Mesothelial cell of epicardium (in vitro differentiated cells): ENCODE measurements at regions not wholly inside any gene's neighbourhood (a gene's known extent, or its start where the extent isn't known, plus 50 kb on each side); places are given as distances from the start of the nearest gene placed in this dataset.

Experiments
- DNase-seq, 2 experiments: peaks; one replicate each; pipeline ENCODE4 v3.0.0; 2021; ENCODE audit warnings: low spot score in 2 of 2; ENCODE audit not compliant: unreplicated experiment in 2 of 2
- H3K27ac Mint-ChIP-seq: 2 replicates; pipeline ENCODE4 v1.8.0; 2021; ENCODE audit warnings: mixed read lengths
- H3K27me3 Mint-ChIP-seq: 2 replicates; pipeline ENCODE4 v1.8.0; 2021; ENCODE audit warnings: low read depth, mixed read lengths
- H3K36me3 Mint-ChIP-seq: 2 replicates; pipeline ENCODE4 v1.8.0; 2021; ENCODE audit warnings: mixed read lengths
- H3K4me1 Mint-ChIP-seq: 2 replicates; pipeline ENCODE4 v1.8.0; 2021; ENCODE audit warnings: mixed read lengths
- H3K4me3 Mint-ChIP-seq: 2 replicates; pipeline ENCODE4 v1.8.0; 2021; ENCODE audit warnings: mild to moderate bottlenecking, moderate library complexity, mixed read lengths
- H3K9me3 Mint-ChIP-seq: 2 replicates; pipeline ENCODE4 v1.8.0; 2021; ENCODE audit warnings: mixed read lengths
- CTCF ChIP-seq: fragments of 200-600 bp; sonication (generic); IDR thresholded peaks from one replicate; pipeline ENCODE4 v1.5.0; 2021; ENCODE audit warnings: antibody characterized with exemption; ENCODE audit not compliant: unreplicated experiment

- no peak overlapping the region for H3K4me3 Mint-ChIP-seq
- TF ChIP-seq CTCF = no peak
- H3K9me3 Mint-ChIP-seq = peaks cover 15% of the 10 kb centered on the region
- peaks cover 9% of the 10 kb centered on the region for H3K4me1 Mint-ChIP-seq
- peak overlapping the region; percentile 47 for H3K27ac Mint-ChIP-seq
- no peak for DNase-seq
- no peaks in the 10 kb centered on the region for H3K36me3 Mint-ChIP-seq
- H3K27me3 Mint-ChIP-seq = no peaks in the 10 kb centered on the region
These were observed 112.2 kb downstream of the BCOR start for GRCh38 chrX:39985551-39985950.

DNA sequence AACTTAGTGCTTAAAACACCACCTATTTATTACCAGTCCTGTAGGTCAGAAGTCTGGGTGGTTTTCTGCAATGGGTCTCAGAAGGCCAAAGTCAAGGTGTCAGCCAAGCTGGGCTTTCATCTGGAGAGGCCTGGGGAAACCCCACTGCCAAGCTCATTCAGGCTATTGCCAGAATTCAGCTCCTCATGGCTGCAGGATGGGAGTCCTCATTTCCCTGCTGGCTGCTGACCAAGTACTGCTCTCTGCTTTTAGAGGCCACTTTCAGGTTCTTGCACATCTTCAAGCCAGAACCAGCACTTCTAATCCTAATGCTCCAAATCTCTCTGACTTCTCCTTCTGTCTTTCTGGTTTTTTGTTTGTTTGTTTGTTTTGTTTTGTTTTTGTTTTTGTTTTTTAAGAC is 109.3 kb downstream of the BCOR start:
- Mint-ChIP-seq H3K27ac (no peak overlapping the region), H3K27me3 (no peaks in the 10 kb centered on the region), H3K4me1 (peaks cover 9% of the 10 kb centered on the region), H3K9me3 (peaks cover 20% of the 10 kb centered on the region), H3K36me3 (no peaks in the 10 kb centered on the region), H3K4me3 (no peak overlapping the region)
- no peak for DNase-seq
- TF ChIP-seq CTCF = no peak

GRCh38 chrX:39990388-39990787 is 107.4 kb downstream of the BCOR start:
- TF ChIP-seq CTCF = no peak
- Mint-ChIP-seq H3K4me3 (no peak overlapping the region), H3K4me1 (peaks cover 2% of the 10 kb centered on the region), H3K27ac (no peak overlapping the region), H3K36me3 (no peaks in the 10 kb centered on the region), H3K9me3 (peaks cover 18% of the 10 kb centered on the region), H3K27me3 (no peaks in the 10 kb centered on the region)
- DNase-seq = no peak

DNA sequence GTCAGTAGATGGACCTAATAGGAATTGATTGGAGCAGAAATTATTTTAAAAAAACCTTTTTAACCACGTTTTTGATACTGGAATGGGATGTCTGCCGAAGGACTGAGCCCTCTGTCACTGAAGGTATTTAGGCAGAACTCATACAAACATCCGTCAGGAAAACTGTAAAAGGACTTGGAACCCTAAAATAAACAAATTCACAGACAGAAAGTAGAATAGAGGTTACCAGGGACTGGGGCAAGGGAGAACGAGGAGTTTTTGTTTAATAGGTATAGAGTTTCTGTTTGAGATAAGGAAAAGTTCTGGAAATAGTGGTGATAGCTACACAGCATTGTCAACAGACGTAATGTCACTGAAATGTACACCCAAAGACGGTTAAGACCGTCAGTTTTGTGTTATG is 105.5 kb downstream of the BCOR start:
- Mint-ChIP-seq H3K36me3 (no peaks in the 10 kb centered on the region), H3K27me3 (no peaks in the 10 kb centered on the region), H3K9me3 (peaks cover 17% of the 10 kb centered on the region), H3K4me1 (peaks cover 1% of the 10 kb centered on the region), H3K27ac (no peak overlapping the region), H3K4me3 (no peak overlapping the region)
- no peak for TF ChIP-seq CTCF
- no peak for DNase-seq

DNA sequence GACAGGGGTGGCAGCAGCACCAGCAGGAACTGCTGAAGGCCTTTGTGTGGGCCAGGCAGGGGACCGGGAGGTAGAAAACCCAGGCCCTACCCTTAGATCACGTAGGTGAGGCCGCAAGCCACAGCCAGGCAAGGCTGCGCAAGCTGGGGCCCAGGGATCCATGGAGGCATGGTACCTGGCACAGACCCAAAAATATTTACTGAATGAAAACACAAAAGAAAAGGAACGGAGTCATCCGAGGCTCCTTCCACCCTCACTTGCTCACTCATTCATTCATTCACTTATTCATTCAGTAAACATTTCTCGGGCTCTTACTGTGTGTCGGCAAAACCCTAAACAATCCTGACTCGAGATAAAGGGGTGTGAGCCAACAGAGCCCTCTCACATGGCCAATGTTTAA is 102.3 kb downstream of the BCOR start:
- Mint-ChIP-seq H3K4me1 (no peaks in the 10 kb centered on the region), H3K27me3 (no peaks in the 10 kb centered on the region), H3K4me3 (no peak overlapping the region), H3K9me3 (peaks cover 21% of the 10 kb centered on the region), H3K27ac (no peak overlapping the region), H3K36me3 (no peaks in the 10 kb centered on the region)
- no peak for DNase-seq
- TF ChIP-seq CTCF = no peak

DNA sequence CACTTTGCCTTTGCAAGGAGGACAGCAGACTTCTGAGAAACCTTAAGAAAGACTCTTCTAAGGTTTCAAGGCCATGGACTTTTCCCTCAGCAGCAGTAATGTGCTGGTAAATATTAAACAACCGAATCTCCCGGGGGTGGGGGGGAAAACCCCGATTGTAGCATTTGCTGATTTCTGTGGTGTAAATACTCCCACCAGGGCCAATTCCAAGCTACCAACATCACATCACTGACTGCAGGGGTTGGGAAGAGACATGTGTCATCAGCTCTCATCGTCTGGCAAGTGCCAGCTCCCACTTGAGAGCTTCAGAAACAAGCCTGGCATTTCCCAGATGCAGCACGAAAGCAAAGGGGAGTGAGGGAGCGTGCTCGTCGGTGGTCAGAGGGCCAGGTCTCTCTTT is 101.2 kb downstream of the BCOR start:
- H3K36me3 Mint-ChIP-seq = no peaks in the 10 kb centered on the region
- TF ChIP-seq CTCF = no peak
- H3K4me1 Mint-ChIP-seq = no peaks in the 10 kb centered on the region
- peaks cover 17% of the 10 kb centered on the region for H3K9me3 Mint-ChIP-seq
- H3K27me3 Mint-ChIP-seq = no peaks in the 10 kb centered on the region
- H3K27ac Mint-ChIP-seq = no peak overlapping the region
- DNase-seq = no peak
- no peak overlapping the region for H3K4me3 Mint-ChIP-seq
